ENCODE measurements at regions not wholly inside any gene's neighbourhood (a gene's known extent, or its start where the extent isn't known, plus 50 kb on each side); places are given as distances from the start of the nearest gene placed in this dataset.

- Histone ChIP-seq H3K9me3 (ENCODE audit: low read length) (no peaks in the 10 kb centered on the region), H3K27me3 (ENCODE audit: insufficient read depth, low read depth, low read length) (no peaks in the 10 kb centered on the region), H3K9ac (ENCODE audit: low read length) (no peak overlapping the region), H3K79me2 (replicated peaks; ENCODE audit: insufficient read depth, low read length) (no peaks in the 10 kb centered on the region), H3F3A (ENCODE audit: insufficient read depth, low read length, poor library complexity, severe bottlenecking) (peaks cover 4% of the 10 kb centered on the region), H3K27ac (ENCODE audit: low read length) (no peak overlapping the region), H4K20me1 (ENCODE audit: insufficient read depth) (no peaks in the 10 kb centered on the region), H3K4me2 (ENCODE audit: low read length) (no peak overlapping the region), H3K9me2 (ENCODE audit: insufficient read depth, low read length) (no peaks in the 10 kb centered on the region), H3K36me3 (ENCODE audit: insufficient read depth, low read length) (no peaks in the 10 kb centered on the region), H3K4me3 (ENCODE audit: low read length) (no peak overlapping the region), H2AFZ (ENCODE audit: low read depth, low read length) (no peak overlapping the region)
- TF ChIP-seq TAF1 (IDR thresholded peaks at IDR 0.05; ENCODE audit: low read depth) (no peak), EZH2 (IDR thresholded peaks at IDR 0.05; ENCODE audit: borderline replicate concordance, insufficient read depth, low read length, poor library complexity, severe bottlenecking) (no peak), CTCF (IDR thresholded peaks at IDR 0.05; ENCODE audit: poor library complexity, severe bottlenecking) (no peak), EP300 (conservative IDR thresholded peaks at IDR 0.05; ENCODE audit: poor library complexity, severe bottlenecking) (no peak), POLR2AphosphoS5 (IDR thresholded peaks at IDR 0.05) (no peak), SMC3 (conservative IDR thresholded peaks at IDR 0.05; ENCODE audit: poor library complexity) (no peak), REST (IDR thresholded peaks at IDR 0.05; ENCODE audit: borderline replicate concordance) (no peak), MXI1 (conservative IDR thresholded peaks at IDR 0.05; ENCODE audit: poor library complexity, severe bottlenecking) (no peak), RAD21 (conservative IDR thresholded peaks at IDR 0.05) (no peak)
Observed at GRCh38 chr6:167722634-167723309, 103.9 kb upstream of the AFDN start.

- Histone ChIP-seq H2AFZ (ENCODE audit: low read depth, low read length) (peak overlapping the region; percentile 34), H3K9me2 (ENCODE audit: insufficient read depth, low read length) (no peaks in the 10 kb centered on the region), H3K4me2 (ENCODE audit: low read length) (no peak overlapping the region), H4K20me1 (ENCODE audit: insufficient read depth) (no peaks in the 10 kb centered on the region), H3K27ac (ENCODE audit: low read length) (peak overlapping the region; percentile 77), H3K4me3 (ENCODE audit: low read length) (no peak overlapping the region), H3K9me3 (ENCODE audit: low read length) (no peaks in the 10 kb centered on the region), H3K27me3 (ENCODE audit: insufficient read depth, low read depth, low read length) (no peaks in the 10 kb centered on the region), H3K79me2 (replicated peaks; ENCODE audit: insufficient read depth, low read length) (no peaks in the 10 kb centered on the region), H3K36me3 (ENCODE audit: insufficient read depth, low read length) (no peaks in the 10 kb centered on the region), H3F3A (ENCODE audit: insufficient read depth, low read length, poor library complexity, severe bottlenecking) (peaks cover 4% of the 10 kb centered on the region), H3K9ac (ENCODE audit: low read length) (peak overlapping the region; percentile 35)
- peak; percentile 5 for TF ChIP-seq REST (IDR thresholded peaks at IDR 0.05; ENCODE audit: borderline replicate concordance)
- no peak for TF ChIP-seq EZH2 (IDR thresholded peaks at IDR 0.05; ENCODE audit: borderline replicate concordance, insufficient read depth, low read length, poor library complexity, severe bottlenecking)
- peak; percentile 42 for TF ChIP-seq POLR2AphosphoS5 (IDR thresholded peaks at IDR 0.05)
Observed at GRCh38 chr6:167726043-167726621, 100.6 kb upstream of the AFDN start.
